HG03139 (cell line): ENCODE measurements at regions not wholly inside any gene's neighbourhood (a gene's known extent, or its start where the extent isn't known, plus 50 kb on each side); places are given as distances from the start of the nearest gene placed in this dataset.

Experiments
- ATAC-seq: cut with Tn5 transposase; IDR thresholded peaks from one replicate; pipeline ENCODE4 v1.9.1; 2021; ENCODE audit not compliant: unreplicated experiment

DNA sequence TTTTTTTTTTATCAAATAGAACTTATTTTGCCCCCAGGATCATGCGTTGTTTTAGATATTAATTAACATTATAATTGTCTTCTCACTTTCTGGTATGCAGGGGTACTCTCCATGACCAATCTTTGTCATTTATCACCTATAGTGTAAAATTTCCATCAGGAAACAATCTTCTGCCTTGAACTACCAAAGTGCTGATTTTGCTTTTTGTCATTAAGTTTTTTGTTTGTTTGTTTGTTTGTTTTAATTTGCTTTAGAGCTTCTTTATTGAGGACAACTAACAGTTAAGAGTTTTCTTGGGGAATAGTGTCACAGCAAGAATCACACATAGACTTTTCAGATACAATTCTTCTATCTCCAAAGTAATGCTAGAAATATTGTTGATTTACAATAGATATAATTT, 171.2 kb upstream of the PRPS1L1 start:
- no peak for ATAC-seq

- ATAC-seq: no peak
These were observed 172.6 kb upstream of the PRPS1L1 start for GRCh38 chr7:18200266-18200665.

GRCh38 chr7:18200855-18201254, 173.2 kb upstream of the PRPS1L1 start:
- ATAC-seq: no peak

GRCh38 chr7:18201350-18201749, 173.7 kb upstream of the PRPS1L1 start:
- no peak for ATAC-seq

DNA sequence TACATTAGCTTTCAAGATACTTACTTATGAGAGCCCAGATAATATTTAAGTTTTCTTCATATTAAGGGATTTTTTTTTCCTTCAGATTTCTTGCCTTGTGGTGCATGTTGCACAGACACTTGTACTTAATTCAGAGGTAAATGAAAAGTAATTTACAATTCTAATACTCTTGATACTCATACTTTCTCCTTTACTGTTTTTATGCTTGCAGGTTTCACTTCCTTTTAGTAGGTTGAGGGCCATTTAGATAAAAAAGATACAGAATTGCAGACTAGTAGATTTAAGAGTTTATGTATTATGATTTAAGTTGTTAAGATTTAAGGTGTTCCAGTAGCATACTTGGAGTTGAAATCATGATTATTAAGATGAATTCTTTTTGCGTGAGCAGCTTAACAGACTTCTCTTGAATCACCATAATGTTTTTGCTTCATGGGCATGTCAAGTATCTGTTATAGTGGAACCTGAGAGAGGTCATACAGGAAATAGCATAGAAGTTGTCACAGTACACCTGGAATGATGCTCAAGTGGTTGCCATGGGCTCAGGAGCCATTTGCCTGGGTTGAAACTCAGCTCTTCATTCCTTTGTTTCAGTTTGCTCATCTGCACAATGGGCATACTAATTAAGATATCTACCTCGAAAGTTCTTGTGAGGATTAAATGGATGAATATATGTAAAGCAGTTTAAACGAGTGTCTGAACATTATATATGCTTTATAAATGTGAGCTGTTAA, 174.8 kb upstream of the PRPS1L1 start:
- ATAC-seq: peak; percentile 54

- no peak for ATAC-seq
These were observed 178.7 kb upstream of the PRPS1L1 start for GRCh38 chr7:18206331-18206730.

DNA sequence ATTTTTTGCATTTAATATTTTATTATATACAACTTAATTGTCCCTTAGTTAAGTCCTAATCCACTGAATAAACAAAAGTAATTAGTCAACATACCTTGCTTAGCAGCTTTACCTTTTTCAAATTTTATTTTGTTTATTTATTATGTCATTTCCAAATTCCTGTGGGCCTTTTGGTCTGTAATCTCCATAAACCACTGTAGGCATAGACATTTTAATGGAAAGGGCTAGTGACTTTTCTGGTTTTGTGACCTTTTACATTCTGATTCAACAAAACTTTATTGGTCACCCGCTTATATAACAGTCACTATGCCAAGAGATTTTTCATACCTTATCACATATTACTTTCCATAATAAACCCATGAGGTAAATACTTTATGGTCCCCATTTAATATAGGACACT, 181.3 kb upstream of the PRPS1L1 start:
- ATAC-seq: no peak

DNA sequence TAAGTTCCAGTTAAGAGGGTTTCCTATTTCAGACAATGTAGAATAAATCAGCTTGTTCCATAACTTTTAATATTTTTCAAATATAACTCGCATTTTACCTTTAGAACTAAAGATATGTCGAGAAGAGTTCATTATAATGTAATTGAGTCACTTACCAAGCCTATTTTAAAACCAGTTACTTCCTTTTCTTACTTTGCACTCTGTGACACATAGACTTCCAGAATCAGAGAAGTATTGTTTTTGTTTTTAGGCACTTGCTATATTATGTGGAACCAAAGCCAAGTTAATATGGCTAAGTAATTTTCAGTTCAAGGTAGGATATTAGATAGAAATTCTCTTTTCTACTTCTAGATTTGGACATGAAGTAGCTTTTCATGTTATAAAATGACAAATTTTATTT, 182.7 kb upstream of the PRPS1L1 start:
- no peak for ATAC-seq

DNA sequence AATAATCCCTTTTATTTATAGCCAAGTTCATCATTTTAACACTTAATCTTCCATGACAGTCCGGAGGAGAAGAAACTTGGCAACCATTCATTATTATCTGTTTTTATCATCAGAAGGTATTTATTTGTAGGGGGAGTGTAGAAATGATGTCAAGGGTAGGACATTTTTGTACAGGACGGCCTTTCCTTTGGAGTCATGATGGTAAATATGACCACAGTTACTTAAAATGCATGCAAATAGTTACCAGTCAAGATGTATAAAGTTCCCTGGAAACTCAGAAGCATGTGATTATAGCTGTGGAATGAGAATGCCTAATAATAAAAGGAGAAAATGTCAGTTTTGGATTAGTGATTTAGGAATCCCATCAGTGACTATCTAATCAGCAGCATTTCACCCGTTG, 183.1 kb upstream of the PRPS1L1 start:
- ATAC-seq: no peak

DNA sequence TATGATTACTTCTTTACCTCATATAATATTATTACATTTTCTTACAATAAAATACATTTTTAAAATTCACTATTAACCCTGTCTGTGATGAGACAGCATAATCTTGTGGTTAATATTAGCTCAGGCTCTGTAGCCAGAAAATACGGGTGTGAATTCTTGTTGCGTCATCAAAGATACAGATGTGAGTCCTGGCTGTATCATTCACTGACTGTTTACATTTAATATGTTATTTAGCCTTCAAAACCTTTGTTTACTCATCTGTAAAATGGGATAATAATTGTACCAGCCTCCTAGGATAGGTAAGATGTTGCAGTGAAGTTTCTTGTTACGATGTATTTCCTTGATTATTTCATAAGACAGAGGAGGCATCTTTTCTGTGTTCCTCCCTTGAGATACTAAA, 184.7 kb upstream of the PRPS1L1 start:
- no peak for ATAC-seq

- no peak for ATAC-seq
These were observed 185.1 kb upstream of the PRPS1L1 start for GRCh38 chr7:18212758-18213157.

- ATAC-seq: no peak
These were observed 186.0 kb upstream of the PRPS1L1 start for GRCh38 chr7:18213652-18214051.

- no peak for ATAC-seq
These were observed 188.6 kb upstream of the PRPS1L1 start for GRCh38 chr7:18216270-18216669.

DNA sequence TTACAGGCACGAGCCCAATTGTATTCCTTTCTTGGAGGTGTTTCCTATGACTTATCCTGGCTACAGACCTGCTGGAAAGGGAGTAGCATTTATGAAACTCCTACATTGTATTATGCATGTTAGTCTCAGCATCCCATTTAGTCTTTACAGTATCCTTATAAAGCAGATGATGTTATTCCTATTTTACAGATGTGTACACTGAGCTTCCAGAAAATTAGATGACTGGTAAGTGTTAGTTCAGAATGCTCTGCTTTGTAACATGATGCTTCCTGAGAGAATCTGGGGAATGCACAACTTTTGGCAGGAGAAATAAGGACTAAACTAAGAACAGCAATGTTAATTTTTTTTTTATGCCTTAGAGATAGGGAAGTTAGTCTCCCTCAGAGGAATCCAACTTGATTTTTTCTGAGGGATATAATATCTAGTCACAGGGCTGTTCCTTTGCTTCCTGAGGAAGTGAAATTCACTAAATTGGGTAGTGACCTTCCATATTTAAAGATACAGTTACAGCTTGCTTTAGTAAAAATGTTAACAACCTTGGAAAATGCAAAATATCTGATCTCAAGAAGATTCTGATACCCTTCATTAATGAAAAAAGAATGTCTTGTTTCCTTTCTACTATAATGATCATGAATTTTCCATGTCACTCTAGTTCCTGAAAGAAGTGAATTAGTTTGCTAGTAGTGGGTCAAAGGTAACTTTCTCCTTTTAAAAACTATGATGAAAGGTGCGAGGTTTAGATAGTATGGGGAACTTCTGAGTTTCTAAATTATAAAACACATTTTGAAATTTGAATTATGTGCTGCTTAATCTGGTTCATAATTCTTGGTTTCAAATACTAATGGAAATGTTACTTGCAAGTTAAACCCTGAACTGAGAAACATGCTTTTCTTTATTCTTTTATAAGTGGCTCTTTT, 194.0 kb upstream of the PRPS1L1 start:
- ATAC-seq: no peak

- no peak for ATAC-seq
These were observed 195.0 kb upstream of the PRPS1L1 start for GRCh38 chr7:18222636-18223035.

- no peak for ATAC-seq
These were observed 196.5 kb upstream of the PRPS1L1 start for GRCh38 chr7:18224138-18224537.

DNA sequence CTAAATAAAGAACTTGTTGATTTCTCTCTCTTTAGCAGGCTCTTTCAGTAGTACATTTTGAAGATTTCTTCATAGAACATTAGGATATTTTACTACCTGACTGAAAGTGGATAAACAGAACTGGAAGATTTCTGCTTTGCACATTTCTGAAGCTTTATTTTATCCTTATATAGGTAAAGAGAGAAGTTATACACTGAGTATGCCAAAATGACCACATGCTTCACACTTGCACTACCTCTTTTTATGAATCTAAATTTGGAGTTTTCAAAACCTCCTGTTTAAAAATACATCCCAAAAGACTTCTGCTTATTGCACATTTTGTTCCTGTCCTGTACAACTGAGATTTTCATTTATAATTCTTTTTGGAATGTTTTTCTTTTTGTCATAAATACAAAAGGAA, 197.4 kb upstream of the PRPS1L1 start:
- ATAC-seq: no peak

DNA sequence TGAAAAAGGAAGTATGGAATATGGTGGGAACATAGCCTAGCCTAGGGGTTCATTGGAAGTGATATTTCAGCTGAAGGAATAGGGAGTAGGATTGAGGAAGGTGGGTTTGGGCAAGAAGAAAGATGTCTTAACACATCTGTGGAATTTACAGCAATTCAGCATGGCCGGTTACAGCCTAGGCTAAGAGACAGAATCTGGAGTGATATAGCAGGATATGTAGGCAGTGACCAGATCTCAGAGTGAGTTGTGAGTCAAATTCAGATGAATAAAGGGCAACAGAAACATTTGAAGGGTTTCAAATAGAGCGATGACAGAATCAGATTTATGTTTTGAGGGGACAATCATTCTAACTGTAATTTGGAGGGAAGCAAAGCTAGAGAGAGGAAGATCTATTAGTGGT, 199.0 kb upstream of the PRPS1L1 start:
- no peak for ATAC-seq

- ATAC-seq: no peak
These were observed 201.0 kb upstream of the PRPS1L1 start for GRCh38 chr7:18228686-18229085.

DNA sequence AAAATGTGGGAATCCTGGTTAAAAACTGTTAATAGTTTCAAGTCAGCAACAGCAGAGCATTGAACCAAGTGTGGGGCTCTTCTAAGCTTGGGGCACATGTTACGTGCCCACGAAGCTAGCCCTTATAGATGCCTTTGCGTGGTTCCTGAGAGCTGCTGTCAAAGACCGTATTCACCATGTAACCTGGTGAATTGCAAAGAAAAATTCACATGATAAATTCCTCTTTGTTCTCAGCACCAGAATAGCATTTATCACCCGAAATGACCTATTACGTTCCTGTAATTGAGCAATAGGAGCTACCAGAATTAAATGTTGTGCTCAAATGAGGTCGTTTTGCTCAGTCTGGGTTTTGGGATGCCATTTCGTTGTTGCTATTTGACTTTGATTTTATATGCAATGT, 202.6 kb upstream of the PRPS1L1 start:
- ATAC-seq: no peak

DNA sequence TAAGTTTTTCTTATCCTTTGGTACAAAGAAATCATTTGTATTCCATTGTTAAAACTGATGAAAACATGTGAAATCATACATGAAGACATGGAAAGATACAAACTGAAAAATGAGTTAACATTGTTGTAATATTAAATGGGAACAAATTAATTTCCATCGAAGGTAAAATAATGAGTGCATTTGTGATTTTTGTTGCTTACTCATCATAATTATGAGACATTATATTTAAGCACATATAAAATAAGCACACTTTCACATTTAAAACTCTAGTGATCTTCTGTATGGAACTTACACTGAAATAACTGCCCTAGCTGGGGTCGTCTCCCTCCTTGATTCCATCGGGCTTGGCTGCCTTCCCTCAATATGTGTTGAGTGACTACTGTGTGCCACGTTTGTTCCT, 204.2 kb upstream of the PRPS1L1 start:
- ATAC-seq: no peak

DNA sequence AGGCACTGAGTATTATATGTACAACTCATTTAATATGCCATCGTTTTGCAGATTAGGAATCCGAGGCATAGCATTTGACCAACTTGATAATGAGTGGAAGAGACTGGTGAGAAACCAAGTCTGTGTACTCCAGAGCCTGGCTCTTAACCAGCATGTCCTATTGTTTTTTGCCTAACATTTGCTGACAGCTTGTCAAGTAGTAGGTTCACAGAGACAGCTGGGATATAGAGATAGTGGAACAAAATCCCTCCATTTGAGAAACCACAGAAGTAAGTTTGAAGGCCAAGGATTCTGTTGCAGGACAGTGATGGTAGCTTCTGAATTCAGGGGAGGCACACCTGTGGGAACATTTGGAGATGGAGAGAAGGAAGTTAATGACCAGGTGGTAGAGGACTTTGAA, 206.9 kb upstream of the PRPS1L1 start:
- no peak for ATAC-seq
